ENCODE measurements at regions not wholly inside any gene's neighbourhood (a gene's known extent, or its start where the extent isn't known, plus 50 kb on each side); places are given as distances from the start of the nearest gene placed in this dataset.

DNA sequence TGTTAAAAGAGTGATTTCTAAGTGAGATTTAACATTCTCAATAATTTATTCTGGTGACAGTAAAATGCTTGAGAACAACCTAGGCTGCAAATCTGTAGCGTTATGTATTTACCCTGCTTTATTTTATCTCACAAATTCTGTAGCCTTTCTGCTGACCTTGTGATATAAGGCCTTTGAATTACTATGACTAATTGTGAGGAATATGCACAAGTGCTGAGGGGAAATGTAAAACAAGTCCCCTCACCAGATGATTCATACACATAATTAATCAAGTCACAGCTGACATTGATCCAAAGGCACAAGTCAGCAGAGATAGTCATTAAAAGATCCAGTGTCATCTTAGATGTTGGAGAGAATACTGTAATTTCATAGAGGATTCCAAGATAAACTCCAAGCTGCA, 992.7 kb upstream of the USP15 start:
- TF ChIP-seq POLR2A (IDR thresholded peaks at IDR 0.05) (no peak), CTCF (IDR thresholded peaks at IDR 0.05) (no peak)

All from adrenal gland (tissue), 5 donors.